ENCODE measurements at regions not wholly inside any gene's neighbourhood (a gene's known extent, or its start where the extent isn't known, plus 50 kb on each side); places are given as distances from the start of the nearest gene placed in this dataset.

DNA sequence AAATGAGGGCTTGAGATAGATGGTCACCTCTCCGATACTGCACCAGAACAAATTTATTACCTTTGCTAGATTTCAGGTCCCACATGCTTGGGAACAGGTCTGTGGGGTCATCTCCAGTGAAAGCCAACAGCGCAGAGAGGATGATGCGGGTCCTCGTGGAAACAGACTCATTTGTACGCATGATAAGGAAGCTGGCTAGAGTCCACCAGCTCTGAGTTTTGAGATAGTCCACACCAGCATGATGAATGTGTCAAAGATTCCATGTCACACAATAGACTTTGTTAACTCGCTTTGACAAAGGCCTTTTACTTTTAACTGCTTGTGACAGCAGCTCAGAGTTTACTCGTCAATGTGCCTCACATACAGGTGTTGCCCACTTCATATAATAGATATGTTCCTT, 105.4 kb upstream of the TBCA start:
- Histone ChIP-seq H3K9me3 (ENCODE audit: low read depth, low read length) (no peaks in the 10 kb centered on the region), H4K20me1 (ENCODE audit: insufficient read depth, low read length) (no peaks in the 10 kb centered on the region), H3K36me3 (ENCODE audit: insufficient read depth, low read length) (no peaks in the 10 kb centered on the region), H3K4me1 (ENCODE audit: insufficient read depth, low read length) (peaks cover 24% of the 10 kb centered on the region), H3K27ac (ENCODE audit: low read depth, low read length) (no peak overlapping the region), H3K4me3 (ENCODE audit: insufficient read depth, low read length) (no peak overlapping the region), H3K27me3 (ENCODE audit: insufficient read depth, low read length) (no peaks in the 10 kb centered on the region), H3K79me2 (ENCODE audit: insufficient read depth, low read length) (no peaks in the 10 kb centered on the region), H2AFZ (ENCODE audit: low read length) (no peak overlapping the region), H3K4me2 (ENCODE audit: insufficient read depth, low read length) (no peak overlapping the region)
- TF ChIP-seq, protein P1, sequence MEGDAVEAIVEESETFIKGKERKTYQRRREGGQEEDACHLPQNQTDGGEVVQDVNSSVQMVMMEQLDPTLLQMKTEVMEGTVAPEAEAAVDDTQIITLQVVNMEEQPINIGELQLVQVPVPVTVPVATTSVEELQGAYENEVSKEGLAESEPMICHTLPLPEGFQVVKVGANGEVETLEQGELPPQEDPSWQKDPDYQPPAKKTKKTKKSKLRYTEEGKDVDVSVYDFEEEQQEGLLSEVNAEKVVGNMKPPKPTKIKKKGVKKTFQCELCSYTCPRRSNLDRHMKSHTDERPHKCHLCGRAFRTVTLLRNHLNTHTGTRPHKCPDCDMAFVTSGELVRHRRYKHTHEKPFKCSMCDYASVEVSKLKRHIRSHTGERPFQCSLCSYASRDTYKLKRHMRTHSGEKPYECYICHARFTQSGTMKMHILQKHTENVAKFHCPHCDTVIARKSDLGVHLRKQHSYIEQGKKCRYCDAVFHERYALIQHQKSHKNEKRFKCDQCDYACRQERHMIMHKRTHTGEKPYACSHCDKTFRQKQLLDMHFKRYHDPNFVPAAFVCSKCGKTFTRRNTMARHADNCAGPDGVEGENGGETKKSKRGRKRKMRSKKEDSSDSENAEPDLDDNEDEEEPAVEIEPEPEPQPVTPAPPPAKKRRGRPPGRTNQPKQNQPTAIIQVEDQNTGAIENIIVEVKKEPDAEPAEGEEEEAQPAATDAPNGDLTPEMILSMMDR (IDR thresholded peaks at IDR 0.05; ENCODE audit: extremely low read depth, low read depth, low read length): no peak
- DNase-seq (ENCODE audit: insufficient read length, low spot score, missing footprints): no peak

DNA sequence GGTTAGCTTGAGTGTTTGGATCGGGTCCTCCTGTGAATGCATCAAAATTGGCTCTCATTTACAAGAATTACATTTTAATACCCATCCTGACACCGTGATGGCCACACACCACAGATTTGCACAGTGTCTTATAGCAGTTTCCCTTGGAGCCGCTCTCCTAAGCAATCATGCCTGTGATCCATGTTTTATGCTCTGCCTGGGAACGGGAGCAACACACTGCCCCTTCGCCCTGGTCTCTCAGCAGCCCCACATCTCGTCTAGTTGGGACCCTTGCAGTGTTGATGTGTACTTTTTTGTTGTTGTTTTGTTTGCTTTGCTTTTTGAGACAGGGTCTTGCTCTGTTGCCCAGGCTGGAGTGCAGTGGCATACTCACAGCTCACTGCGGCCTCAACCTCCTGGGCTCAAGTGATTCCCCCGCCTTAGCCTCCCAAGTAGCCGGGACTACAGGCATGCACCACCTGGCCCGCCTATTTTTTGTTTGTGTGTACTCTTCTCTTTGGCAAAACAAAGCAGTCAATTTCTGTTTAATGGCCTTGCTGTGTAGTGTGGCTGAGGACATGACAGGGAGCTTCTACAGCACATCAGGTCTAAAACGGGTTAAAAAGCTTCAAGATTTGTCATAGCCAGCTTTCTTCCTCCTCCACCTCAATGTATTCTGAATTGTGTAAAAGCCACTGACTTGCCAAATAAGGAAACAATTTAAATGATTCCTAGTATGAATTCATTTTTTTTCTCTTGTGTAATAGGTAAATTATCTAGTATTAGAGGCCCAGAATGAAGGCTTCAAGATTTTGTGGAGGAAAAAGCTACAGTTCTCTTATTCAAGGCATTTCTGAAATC, 101.6 kb upstream of the TBCA start:
- Histone ChIP-seq H3K36me3 (ENCODE audit: insufficient read depth, low read length) (no peaks in the 10 kb centered on the region), H3K79me2 (ENCODE audit: insufficient read depth, low read length) (no peaks in the 10 kb centered on the region), H3K27ac (ENCODE audit: low read depth, low read length) (no peak overlapping the region), H4K20me1 (ENCODE audit: insufficient read depth, low read length) (no peaks in the 10 kb centered on the region), H3K4me3 (ENCODE audit: insufficient read depth, low read length) (peak overlapping the region; percentile 56), H3K4me1 (ENCODE audit: insufficient read depth, low read length) (peaks cover 21% of the 10 kb centered on the region), H3K4me2 (ENCODE audit: insufficient read depth, low read length) (peak overlapping the region; percentile 69), H3K9me3 (ENCODE audit: low read depth, low read length) (no peaks in the 10 kb centered on the region), H2AFZ (ENCODE audit: low read length) (peak overlapping the region; percentile 54), H3K27me3 (ENCODE audit: insufficient read depth, low read length) (no peaks in the 10 kb centered on the region)
- DNase-seq (ENCODE audit: insufficient read length, low spot score, missing footprints): no peak
- TF ChIP-seq, protein P1 (IDR thresholded peaks at IDR 0.05; ENCODE audit: extremely low read depth, low read depth, low read length): no peak

DNA sequence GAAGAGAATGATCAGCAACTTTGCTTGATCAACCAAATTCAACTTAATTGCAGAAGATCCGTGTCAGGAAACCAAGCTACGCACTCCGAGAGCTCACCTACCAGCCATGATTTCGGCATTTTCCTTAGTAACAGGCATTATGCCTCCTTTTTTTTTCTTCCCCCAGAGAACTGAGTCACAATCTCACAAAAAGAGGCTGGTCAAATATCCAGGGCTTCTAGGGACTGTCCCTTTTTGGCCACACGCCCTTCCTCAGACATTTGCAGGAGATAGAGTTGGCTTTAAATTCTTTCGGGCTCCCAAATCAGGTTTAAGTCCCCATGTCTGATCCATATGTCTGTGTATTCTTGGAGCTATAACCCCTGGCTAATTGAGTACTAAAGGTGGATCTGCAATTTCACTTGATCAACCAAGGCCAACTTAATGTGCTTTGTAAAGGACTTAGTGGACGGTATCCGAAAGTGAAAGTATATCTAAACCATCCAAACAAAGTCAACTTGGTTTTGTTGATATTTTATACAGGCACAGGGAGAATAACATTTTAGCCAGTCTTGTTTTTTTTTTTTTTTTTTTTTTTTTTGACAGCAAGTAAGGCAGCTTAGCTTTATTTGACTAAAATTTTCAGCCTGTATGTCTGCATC, 100.8 kb upstream of the TBCA start:
- Histone ChIP-seq H3K36me3 (ENCODE audit: insufficient read depth, low read length) (no peaks in the 10 kb centered on the region), H3K4me3 (ENCODE audit: insufficient read depth, low read length) (peak overlapping the region; percentile 56), H4K20me1 (ENCODE audit: insufficient read depth, low read length) (no peaks in the 10 kb centered on the region), H3K79me2 (ENCODE audit: insufficient read depth, low read length) (no peaks in the 10 kb centered on the region), H3K27ac (ENCODE audit: low read depth, low read length) (no peak overlapping the region), H3K4me1 (ENCODE audit: insufficient read depth, low read length) (peaks cover 14% of the 10 kb centered on the region), H3K27me3 (ENCODE audit: insufficient read depth, low read length) (no peaks in the 10 kb centered on the region), H3K9me3 (ENCODE audit: low read depth, low read length) (no peaks in the 10 kb centered on the region), H2AFZ (ENCODE audit: low read length) (peak overlapping the region; percentile 69), H3K4me2 (ENCODE audit: insufficient read depth, low read length) (peak overlapping the region; percentile 69)
- TF ChIP-seq, protein P1 (IDR thresholded peaks at IDR 0.05; ENCODE audit: extremely low read depth, low read depth, low read length): no peak
- DNase-seq (ENCODE audit: insufficient read length, low spot score, missing footprints): no peak

DNA sequence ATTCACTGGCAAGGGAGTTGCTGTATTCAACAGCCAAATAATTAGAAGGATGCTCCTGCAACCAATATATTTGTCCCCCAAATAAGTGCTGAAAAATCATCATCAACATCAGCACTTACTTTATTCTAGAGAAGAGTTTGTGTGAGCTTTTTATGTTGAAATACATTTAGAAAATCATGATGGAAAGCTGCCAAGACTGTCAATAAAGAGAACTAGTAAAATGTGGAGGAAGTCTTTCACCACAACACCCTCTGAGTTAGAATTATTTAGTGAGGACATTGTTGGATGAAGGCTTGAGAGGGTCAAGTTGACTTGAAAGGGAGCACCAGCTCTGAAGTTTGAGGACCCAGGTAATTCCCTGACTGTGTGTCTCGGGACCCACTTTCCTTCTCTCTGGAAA, 100.2 kb upstream of the TBCA start:
- H3K4me2 ChIP-seq (ENCODE audit: insufficient read depth, low read length): peak overlapping the region; percentile 69
- no peaks in the 10 kb centered on the region for H3K36me3 ChIP-seq (ENCODE audit: insufficient read depth, low read length)
- no peak overlapping the region for H3K4me3 ChIP-seq (ENCODE audit: insufficient read depth, low read length)
- no peaks in the 10 kb centered on the region for H4K20me1 ChIP-seq (ENCODE audit: insufficient read depth, low read length)
- H2AFZ ChIP-seq (ENCODE audit: low read length): no peak overlapping the region
- peaks cover 13% of the 10 kb centered on the region for H3K4me1 ChIP-seq (ENCODE audit: insufficient read depth, low read length)
- H3K27me3 ChIP-seq (ENCODE audit: insufficient read depth, low read length): no peaks in the 10 kb centered on the region
- TF ChIP-seq, protein P1 (IDR thresholded peaks at IDR 0.05; ENCODE audit: extremely low read depth, low read depth, low read length): no peak
- DNase-seq (ENCODE audit: insufficient read length, low spot score, missing footprints): no peak
- no peaks in the 10 kb centered on the region for H3K9me3 ChIP-seq (ENCODE audit: low read depth, low read length)
- no peaks in the 10 kb centered on the region for H3K79me2 ChIP-seq (ENCODE audit: insufficient read depth, low read length)
- H3K27ac ChIP-seq (ENCODE audit: low read depth, low read length): no peak overlapping the region
